ENCODE measurements at regions not wholly inside any gene's neighbourhood (a gene's known extent, or its start where the extent isn't known, plus 50 kb on each side); places are given as distances from the start of the nearest gene placed in this dataset.

GRCh38 chr2:3060049-3060448, 317.6 kb downstream of the EIPR1 start:
- H3K36me3 ChIP-seq (ENCODE audit: control insufficient read depth in 4 of 4, insufficient read depth in 3 of 4, low read depth in 1 of 4, low read length in 3 of 4): no peaks in the 10 kb centered on the region
- TF ChIP-seq FOXA2 (IDR thresholded peaks at IDR 0.05): no peak
- TF ChIP-seq JUND (IDR thresholded peaks at IDR 0.05): no peak
- TF ChIP-seq SP1 (IDR thresholded peaks at IDR 0.05): no peak
- TF ChIP-seq RXRA (IDR thresholded peaks at IDR 0.05): no peak
- no peak for TF ChIP-seq HNF4A (conservative IDR thresholded peaks at IDR 0.05)
- TF ChIP-seq EGR1 (IDR thresholded peaks at IDR 0.05; ENCODE audit: low read depth in 2 of 2): no peak
- TF ChIP-seq TAF1 (conservative IDR thresholded peaks at IDR 0.05): no peak
- no peak for TF ChIP-seq FOXA1 (IDR thresholded peaks at IDR 0.05)
- no peak for TF ChIP-seq CTCF (IDR thresholded peaks at IDR 0.05; ENCODE audit: low read depth, low read length, missing input control)
- no peak for TF ChIP-seq MAX (IDR thresholded peaks at IDR 0.05)
- no peak for TF ChIP-seq RAD21 (IDR thresholded peaks at IDR 0.05)
- no peak for TF ChIP-seq HNF4G (IDR thresholded peaks at IDR 0.05)
- no peak for TF ChIP-seq NR2F2 (IDR thresholded peaks at IDR 0.05)
- TF ChIP-seq GABPA (IDR thresholded peaks at IDR 0.05 in 1 of 2, conservative IDR thresholded peaks at IDR 0.05 in 1 of 2): no peak
- TF ChIP-seq ATF3 (IDR thresholded peaks at IDR 0.05): no peak
- no peak for TF ChIP-seq YY1 (IDR thresholded peaks at IDR 0.05)
- TF ChIP-seq ZBTB33 (IDR thresholded peaks at IDR 0.05): no peak
- TF ChIP-seq REST (IDR thresholded peaks at IDR 0.05): no peak
- DNase-seq (ENCODE audit: low spot score): no peak
- no peak overlapping the region for H3K4me3 ChIP-seq (ENCODE audit: low read depth in 1 of 3, low read length in 3 of 3)
- no peaks in the 10 kb centered on the region for H3K27me3 ChIP-seq (ENCODE audit: control insufficient read depth in 4 of 4, insufficient read depth in 4 of 4, low read length in 3 of 4)
- no peaks in the 10 kb centered on the region for H3K9me3 ChIP-seq (ENCODE audit: control insufficient read depth in 4 of 4, low read length in 3 of 4)
- no peaks in the 10 kb centered on the region for H3K4me1 ChIP-seq (ENCODE audit: control insufficient read depth in 4 of 4, insufficient read depth in 4 of 4, low read length in 3 of 4)
- no peak overlapping the region for H3K27ac ChIP-seq (ENCODE audit: low read depth in 1 of 2, low read length in 2 of 2)
- H3K9ac ChIP-seq (ENCODE audit: low read depth in 1 of 2, low read length in 2 of 2): no peak overlapping the region
- WGBS: 86% methylated on average over 16 of the region's 16 CpGs

Measured in liver (tissue), 8 donors.